K562 (cell line): ENCODE measurements at regions not wholly inside any gene's neighbourhood (a gene's known extent, or its start where the extent isn't known, plus 50 kb on each side); places are given as distances from the start of the nearest gene placed in this dataset.

Experiments
- ATAC-seq: fragments of 200-7000 bp; cut with Tn5 transposase; 3 replicates; pipeline ENCODE4 v1.9.1; 2020; ENCODE audit warnings: moderate library complexity
- BruUV-seq: library from RNA; stranded (reverse); fragments of 400-500 nt; replicated peaks from 2 replicates; lab custom pipeline; 2021; lab: Mats Ljungman, UMichigan
- CTCF ChIA-PET: fragments of 300-600 bp; formaldehyde crosslinking; extraction: SDS; loops from one replicate; lab custom pipeline; 2021; ENCODE audit warnings: low intra/inter-chr PET ratio; lab: Yijun Ruan, JAX
- POLR2A ChIA-PET: fragments of 300-600, 350-650 bp; sonication (Branson Sonifier 250); formaldehyde crosslinking; extraction: SDS; loops from one replicate; lab custom pipeline; 2021; ENCODE audit warnings: antibody characterized with exemption, inconsistent platforms; lab: Yijun Ruan, JAX
- DNase-seq, 4 experiments: peaks; one replicate each; pipeline versions ENCODE4 v3.0.0 to v3.0.0-alpha.2; 2011 to 2018; ENCODE audit warnings: low spot score in 3 of 4, mixed read lengths in 3 of 4; ENCODE audit errors: extremely low read depth in 1 of 4
- FAIRE-seq: peaks from 2 replicates; lab custom pipeline; 2011; peaks lifted over from hg19 to GRCh38; lab: Jason Lieb, UNC
- H2AFZ ChIP-seq: 2 replicates; pipeline ENCODE4 v1.6.0; 2011; ENCODE audit warnings: low read depth, low read length, control low read depth, inconsistent platforms
- H3K27ac ChIP-seq: fragments of 200-600 bp; 3 replicates; pipeline ENCODE4 v1.8.0; 2011; ENCODE audit warnings: low read depth, mild to moderate bottlenecking, control low read depth, inconsistent platforms, low read length, moderate library complexity, mixed read lengths; ENCODE audit errors: extremely low read depth
- H3K27me3 ChIP-seq, 2 experiments: fragments of 300-600 bp in 1 of 2; 2 replicates in 1 of 2; 3 replicates in 1 of 2; pipeline versions ENCODE4 v1.6.0 to v1.8.0; 2011; ENCODE audit warnings: inconsistent platforms in 2 of 2, low read length in 2 of 2, mild to moderate bottlenecking in 1 of 2, mixed read lengths in 1 of 2, moderate library complexity in 1 of 2; ENCODE audit not compliant: control insufficient read depth in 2 of 2, insufficient read depth in 2 of 2
- H3K36me3 ChIP-seq: fragments of 300-600 bp; 3 replicates; pipeline ENCODE4 v1.8.0; 2011; ENCODE audit warnings: mild to moderate bottlenecking, low read length, inconsistent platforms; ENCODE audit not compliant: control insufficient read depth, insufficient read depth
- H3K4me1 ChIP-seq, 2 experiments: fragments of 200-600 bp in 1 of 2; replicated peaks in 1 of 2; 2 replicates in 1 of 2; 3 replicates in 1 of 2; pipeline versions ENCODE4 v1.5.1 to v1.8.0; 2011; ENCODE audit warnings: inconsistent platforms in 2 of 2, low read length in 2 of 2, mild to moderate bottlenecking in 1 of 2, mixed read lengths in 1 of 2, moderate library complexity in 1 of 2; ENCODE audit not compliant: control insufficient read depth in 2 of 2, insufficient read depth in 2 of 2
- H3K4me2 ChIP-seq: 2 replicates; pipeline ENCODE4 v1.6.1; 2011; ENCODE audit warnings: low read length, control low read depth, inconsistent platforms, mixed read lengths; ENCODE audit not compliant: insufficient read depth
- H3K4me3 ChIP-seq: fragments of 200-600 bp; sonication (generic), shearing (Covaris generic); 2 replicates; pipeline ENCODE4 v1.5.1; 2016; ENCODE audit warnings: control low read depth, inconsistent platforms
- H3K79me2 ChIP-seq: fragments of 200-600 bp; 3 replicates; pipeline ENCODE4 v1.8.0; 2011; ENCODE audit warnings: low read length, inconsistent platforms; ENCODE audit not compliant: control insufficient read depth, insufficient read depth
- H3K9ac ChIP-seq, 2 experiments: 2 replicates each; pipeline versions ENCODE4 v1.6.0 to v1.6.1; 2011; ENCODE audit warnings: low read depth in 2 of 2, low read length in 2 of 2, control low read depth in 1 of 2, inconsistent platforms in 1 of 2, mild to moderate bottlenecking in 1 of 2, mixed read lengths in 1 of 2; ENCODE audit not compliant: insufficient read depth in 1 of 2
- H3K9me1 ChIP-seq: one replicate; pipeline ENCODE4 v1.6.0; 2011; ENCODE audit warnings: inconsistent platforms, mild to moderate bottlenecking, low read length, moderate library complexity; ENCODE audit not compliant: control insufficient read depth, insufficient read depth
- H3K9me3 ChIP-seq: replicated peaks from 2 replicates; pipeline ENCODE4 v1.5.1; 2011; ENCODE audit warnings: low read depth, low read length, inconsistent platforms; ENCODE audit not compliant: control insufficient read depth, insufficient read depth
- H4K20me1 ChIP-seq: replicated peaks from 2 replicates; pipeline ENCODE4 v1.6.1; 2011; ENCODE audit warnings: low read length, inconsistent platforms, mixed read lengths; ENCODE audit not compliant: control insufficient read depth, insufficient read depth
- CBX8 ChIP-seq: fragments of 200-600 bp; sonication (generic); IDR thresholded peaks from 2 replicates; pipeline ENCODE4 v1.6.1; 2012; ENCODE audit warnings: borderline replicate concordance, mixed run types, low read depth, mild to moderate bottlenecking, moderate library complexity, mixed read lengths, low read length, control low read depth, inconsistent platforms; ENCODE audit not compliant: poor library complexity, severe bottlenecking; ENCODE audit errors: extremely low read depth
- L3MBTL2 ChIP-seq: fragments of 450-650 bp; IDR thresholded peaks from 2 replicates; pipeline ENCODE4 v1.6.1; 2016; ENCODE audit warnings: mild to moderate bottlenecking, moderate library complexity
- MXD1 ChIP-seq: fragments of 250-450 bp; sonication (Bioruptor Pico); IDR thresholded peaks from 2 replicates; pipeline ENCODE4 v1.8.0; 2021; ENCODE audit warnings: borderline replicate concordance, mild to moderate bottlenecking, moderate library complexity; ENCODE audit not compliant: poor library complexity, severe bottlenecking
- OTX1 ChIP-seq: fragments of 450-650 bp; formaldehyde crosslinking; IDR thresholded peaks from 2 replicates; pipeline ENCODE4 v1.4.0; 2022; ENCODE audit warnings: mild to moderate bottlenecking
- PRPF4 ChIP-seq: fragments of 200-400 bp; formaldehyde crosslinking; IDR thresholded peaks from one replicate; pipeline ENCODE4 v1.6.1; 2017; ENCODE audit warnings: low read length, low read depth, mild to moderate bottlenecking; ENCODE audit not compliant: insufficient read depth, poor library complexity, severe bottlenecking
- RBM22 ChIP-seq: fragments of 200-400 bp; formaldehyde crosslinking; IDR thresholded peaks from 2 replicates; pipeline ENCODE4 v1.6.1; 2018; ENCODE audit warnings: low read length, low read depth; ENCODE audit not compliant: poor library complexity, severe bottlenecking
- RFX5 ChIP-seq: IDR thresholded peaks from 2 replicates; pipeline ENCODE4 v1.6.1; 2011; ENCODE audit warnings: low read depth, mild to moderate bottlenecking, improper control_type of control experiment, low read length
- SIN3B ChIP-seq: fragments of 450-650 bp; IDR thresholded peaks from 2 replicates; pipeline ENCODE4 v1.6.1; 2017; ENCODE audit warnings: low read depth, mild to moderate bottlenecking, moderate library complexity
- ZBTB33 ChIP-seq: sonication (generic); formaldehyde crosslinking; IDR thresholded peaks from 2 replicates; pipeline ENCODE4 v1.8.1; 2023; ENCODE audit warnings: mild to moderate bottlenecking, missing genetic modification reagents
- whole genome bisulfite sequencing: fragments of 100-300 bp; shearing (Covaris generic); methylation state at CpG from one replicate; pipeline ENCODE4 v1.1.6; 2016; ENCODE audit warnings: low coverage, mixed read lengths; ENCODE audit not compliant: insufficient coverage; ENCODE audit errors: missing lambda C conversion rate; 5-methylcytosine and 5-hydroxymethylcytosine counted together
- in situ Hi-C: fragments of 300-500 bp; cut with MboI; formaldehyde crosslinking; loops from 4 replicates; pipeline ENCODE4 v1.15.0; 2018; ENCODE audit warnings: inconsistent platforms, mixed read lengths
- intact Hi-C: fragments of 100-400 bp; cut with micrococcal nuclease; formaldehyde crosslinking; loops from 2 replicates; pipeline ENCODE4 v1.14.2; 2022

GRCh38 chr1:199597152-199597551, 430.4 kb upstream of the NR5A2 start:
- FAIRE-seq (no peak), ATAC-seq (no peak), DNase-seq (no peak)
- Histone ChIP-seq H3K27ac (no peak overlapping the region), H2AFZ (no peak overlapping the region), H3K4me2 (no peak overlapping the region), H3K36me3 (no peaks in the 10 kb centered on the region), H4K20me1 (no peaks in the 10 kb centered on the region), H3K9me1 (no peaks in the 10 kb centered on the region), H3K79me2 (no peaks in the 10 kb centered on the region), H3K9me3 (0 out of 2 replicates have a peak, but pooled peaks cover 1% of the 10 kb centered on the region), H3K4me1 (no peaks in the 10 kb centered on the region), H3K4me3 (no peak overlapping the region), H3K27me3 (no peaks in the 10 kb centered on the region), H3K9ac (no peak overlapping the region)
- no TSS peak for BruUV-seq
- TF ChIP-seq PRPF4 (no peak), OTX1 (CRISPR knock-in tag) (no peak), CBX8 (no peak), SIN3B (no peak), MXD1 (no peak)
- WGBS, result 0% methylated on average over 3 of the region's 3 CpGs
- intact Hi-C loops, result no loop called here
- CTCF ChIA-PET, result no interaction called here
- in situ Hi-C loops, result no loop called here
- POLR2A ChIA-PET, result interaction anchor here (0.8 kb wide), 1 partner anchor 21 kb away, joined by 3 read pairs; no protein-coding TSS in a partner anchor

- H4K20me1 ChIP-seq, result no peaks in the 10 kb centered on the region
- no peak for ATAC-seq
- no peaks in the 10 kb centered on the region for H3K36me3 ChIP-seq
- H3K4me1 ChIP-seq, result no peaks in the 10 kb centered on the region
- H3K9ac ChIP-seq, result no peak overlapping the region
- intact Hi-C loops, result no loop called here
- H3K79me2 ChIP-seq, result no peaks in the 10 kb centered on the region
- ChIA-PET POLR2A (no interaction called here), CTCF (no interaction called here)
- H3K9me3 ChIP-seq, result no peaks in the 10 kb centered on the region; the same call in 1 of the 2 replicates
- no peak overlapping the region for H3K4me3 ChIP-seq
- WGBS, result 3% methylated on average over 4 of the region's 4 CpGs
- no peak overlapping the region for H2AFZ ChIP-seq
- H3K4me2 ChIP-seq, result no peak overlapping the region
- in situ Hi-C loops, result no loop called here
- no peak overlapping the region for H3K27ac ChIP-seq
- DNase-seq, result no peak
- no peak for FAIRE-seq
- H3K27me3 ChIP-seq, result no peaks in the 10 kb centered on the region
- no peaks in the 10 kb centered on the region for H3K9me1 ChIP-seq
- no TSS peak for BruUV-seq
- TF ChIP-seq ZBTB33 (CRISPR knock-in tag) (no peak), L3MBTL2 (no peak), RBM22 (no peak), RFX5 (no peak)
Observed at GRCh38 chr1:199608414-199608813, 419.1 kb upstream of the NR5A2 start.
